Testis (tissue), 2 donors: ENCODE measurements at regions not wholly inside any gene's neighbourhood (a gene's known extent, or its start where the extent isn't known, plus 50 kb on each side); places are given as distances from the start of the nearest gene placed in this dataset.

ENCODE experiments used
- CTCF ChIP-seq, 3 experiments: fragments of 450-650 bp in 2 of 3; fragments of 200-600 bp in 1 of 3; sonication (generic) in 1 of 3; IDR thresholded peaks; one replicate each; pipeline ENCODE4 v1.5.1; 2016 to 2019; ENCODE audit warnings: antibody characterized with exemption in 3 of 3, mild to moderate bottlenecking in 2 of 3, moderate library complexity in 1 of 3
- POLR2A ChIP-seq: fragments of 450-650 bp; IDR thresholded peaks from one replicate; pipeline ENCODE4 v1.6.1; 2017; ENCODE audit warnings: antibody characterized with exemption, mild to moderate bottlenecking, moderate library complexity

GRCh38 chr14:23864861-23865260, 88.7 kb upstream of the DHRS4 start:
- no peak for TF ChIP-seq POLR2A
- TF ChIP-seq CTCF (IDR thresholded peaks at IDR 0.05): no peak
